ENCODE measurements at regions not wholly inside any gene's neighbourhood (a gene's known extent, or its start where the extent isn't known, plus 50 kb on each side); places are given as distances from the start of the nearest gene placed in this dataset.

DNA sequence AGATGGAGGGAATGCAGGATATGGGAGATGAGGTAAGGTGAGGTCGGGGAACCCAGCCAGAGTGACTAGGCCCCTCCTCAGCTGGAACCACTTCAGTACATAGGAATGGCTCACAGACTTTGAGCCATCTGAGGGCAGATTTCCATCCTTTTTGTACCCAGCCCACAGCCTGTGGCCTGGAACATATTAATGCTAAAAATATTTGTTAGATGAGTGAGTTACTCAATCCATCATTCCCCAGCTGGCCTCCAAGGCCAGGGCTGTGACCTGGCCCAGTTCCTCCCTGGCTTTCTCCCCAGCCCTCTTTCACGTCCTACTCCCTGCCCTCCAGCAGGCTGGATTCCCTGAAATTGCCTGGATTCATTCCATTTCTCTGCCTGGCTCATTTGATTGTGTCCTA, 57.2 kb upstream of the PRDM11 start:
- ChIA-PET CTCF (ENCODE audit: low intra/inter-chr PET ratio, low total read pairs) (no interaction called here), POLR2A (no interaction called here)
- 9% methylated on average over 2 of the region's 2 CpGs for WGBS (ENCODE audit: low lambda C conversion rate)
- ATAC-seq = no peak
- Histone ChIP-seq H3K27me3 (ENCODE audit: control insufficient read depth in 1 of 2, insufficient read depth in 2 of 2, low read length in 2 of 2) (peaks cover 0 to 21% of the 10 kb centered on the region in 2 experiments; a peak in 2 of 5 replicates), H3K79me2 (ENCODE audit: insufficient read depth, low read length) (no peaks in the 10 kb centered on the region), H2AFZ (ENCODE audit: low read length) (no peak overlapping the region), H3K36me3 (replicated peaks in 1 of 2; ENCODE audit: control insufficient read depth in 1 of 2, insufficient read depth in 2 of 2, low read length in 2 of 2) (no peaks in the 10 kb centered on the region), H3K9me3 (ENCODE audit: low read length) (no peaks in the 10 kb centered on the region), H3K4me3 (replicated peaks in 1 of 3; ENCODE audit: insufficient read depth in 1 of 3, low read depth in 2 of 3, low read length in 3 of 3) (no peak overlapping the region), H3K9ac (ENCODE audit: insufficient read depth, low read depth, low read length) (no peak overlapping the region), H3K4me1 (ENCODE audit: insufficient read depth, low read length) (no peaks in the 10 kb centered on the region), H3K27ac (ENCODE audit: extremely low read length, insufficient read depth, low read length) (no peak overlapping the region), H4K20me1 (ENCODE audit: insufficient read depth, low read length) (no peaks in the 10 kb centered on the region), H3K4me2 (ENCODE audit: low read depth, low read length) (no peak overlapping the region)
- no TSS peak for BruUV-seq (replicated peaks)
- in situ Hi-C loops (cut with HindIII; ENCODE audit: extremely low pct_ligation_motif_present, low pct_unique_long_range_greater_than_20kb) = no loop called here
- FAIRE-seq = no peak
- DNase-seq (ENCODE audit: low spot score) = no peak
- no peak for TF ChIP-seq YEATS2 (CRISPR knock-in tag; IDR thresholded peaks at IDR 0.05; ENCODE audit: borderline replicate concordance)
- TF ChIP-seq, protein P1, sequence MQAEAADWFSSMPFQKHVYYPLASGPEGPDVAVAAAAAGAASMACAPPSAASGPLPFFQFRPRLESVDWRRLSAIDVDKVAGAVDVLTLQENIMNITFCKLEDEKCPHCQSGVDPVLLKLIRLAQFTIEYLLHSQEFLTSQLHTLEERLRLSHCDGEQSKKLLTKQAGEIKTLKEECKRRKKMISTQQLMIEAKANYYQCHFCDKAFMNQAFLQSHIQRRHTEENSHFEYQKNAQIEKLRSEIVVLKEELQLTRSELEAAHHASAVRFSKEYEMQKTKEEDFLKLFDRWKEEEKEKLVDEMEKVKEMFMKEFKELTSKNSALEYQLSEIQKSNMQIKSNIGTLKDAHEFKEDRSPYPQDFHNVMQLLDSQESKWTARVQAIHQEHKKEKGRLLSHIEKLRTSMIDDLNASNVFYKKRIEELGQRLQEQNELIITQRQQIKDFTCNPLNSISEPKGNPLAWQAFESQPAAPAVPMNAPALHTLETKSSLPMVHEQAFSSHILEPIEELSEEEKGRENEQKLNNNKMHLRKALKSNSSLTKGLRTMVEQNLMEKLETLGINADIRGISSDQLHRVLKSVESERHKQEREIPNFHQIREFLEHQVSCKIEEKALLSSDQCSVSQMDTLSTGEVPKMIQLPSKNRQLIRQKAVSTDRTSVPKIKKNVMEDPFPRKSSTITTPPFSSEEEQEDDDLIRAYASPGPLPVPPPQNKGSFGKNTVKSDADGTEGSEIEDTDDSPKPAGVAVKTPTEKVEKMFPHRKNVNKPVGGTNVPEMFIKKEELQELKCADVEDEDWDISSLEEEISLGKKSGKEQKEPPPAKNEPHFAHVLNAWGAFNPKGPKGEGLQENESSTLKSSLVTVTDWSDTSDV (CRISPR knock-in tag; IDR thresholded peaks at IDR 0.05) = no peak
- no peak for TF ChIP-seq ZNF543 (CRISPR knock-in tag; IDR thresholded peaks at IDR 0.05)
- TF ChIP-seq MAFF (IDR thresholded peaks at IDR 0.05; ENCODE audit: low read depth, low read length) = no peak
- TF ChIP-seq, protein P2, sequence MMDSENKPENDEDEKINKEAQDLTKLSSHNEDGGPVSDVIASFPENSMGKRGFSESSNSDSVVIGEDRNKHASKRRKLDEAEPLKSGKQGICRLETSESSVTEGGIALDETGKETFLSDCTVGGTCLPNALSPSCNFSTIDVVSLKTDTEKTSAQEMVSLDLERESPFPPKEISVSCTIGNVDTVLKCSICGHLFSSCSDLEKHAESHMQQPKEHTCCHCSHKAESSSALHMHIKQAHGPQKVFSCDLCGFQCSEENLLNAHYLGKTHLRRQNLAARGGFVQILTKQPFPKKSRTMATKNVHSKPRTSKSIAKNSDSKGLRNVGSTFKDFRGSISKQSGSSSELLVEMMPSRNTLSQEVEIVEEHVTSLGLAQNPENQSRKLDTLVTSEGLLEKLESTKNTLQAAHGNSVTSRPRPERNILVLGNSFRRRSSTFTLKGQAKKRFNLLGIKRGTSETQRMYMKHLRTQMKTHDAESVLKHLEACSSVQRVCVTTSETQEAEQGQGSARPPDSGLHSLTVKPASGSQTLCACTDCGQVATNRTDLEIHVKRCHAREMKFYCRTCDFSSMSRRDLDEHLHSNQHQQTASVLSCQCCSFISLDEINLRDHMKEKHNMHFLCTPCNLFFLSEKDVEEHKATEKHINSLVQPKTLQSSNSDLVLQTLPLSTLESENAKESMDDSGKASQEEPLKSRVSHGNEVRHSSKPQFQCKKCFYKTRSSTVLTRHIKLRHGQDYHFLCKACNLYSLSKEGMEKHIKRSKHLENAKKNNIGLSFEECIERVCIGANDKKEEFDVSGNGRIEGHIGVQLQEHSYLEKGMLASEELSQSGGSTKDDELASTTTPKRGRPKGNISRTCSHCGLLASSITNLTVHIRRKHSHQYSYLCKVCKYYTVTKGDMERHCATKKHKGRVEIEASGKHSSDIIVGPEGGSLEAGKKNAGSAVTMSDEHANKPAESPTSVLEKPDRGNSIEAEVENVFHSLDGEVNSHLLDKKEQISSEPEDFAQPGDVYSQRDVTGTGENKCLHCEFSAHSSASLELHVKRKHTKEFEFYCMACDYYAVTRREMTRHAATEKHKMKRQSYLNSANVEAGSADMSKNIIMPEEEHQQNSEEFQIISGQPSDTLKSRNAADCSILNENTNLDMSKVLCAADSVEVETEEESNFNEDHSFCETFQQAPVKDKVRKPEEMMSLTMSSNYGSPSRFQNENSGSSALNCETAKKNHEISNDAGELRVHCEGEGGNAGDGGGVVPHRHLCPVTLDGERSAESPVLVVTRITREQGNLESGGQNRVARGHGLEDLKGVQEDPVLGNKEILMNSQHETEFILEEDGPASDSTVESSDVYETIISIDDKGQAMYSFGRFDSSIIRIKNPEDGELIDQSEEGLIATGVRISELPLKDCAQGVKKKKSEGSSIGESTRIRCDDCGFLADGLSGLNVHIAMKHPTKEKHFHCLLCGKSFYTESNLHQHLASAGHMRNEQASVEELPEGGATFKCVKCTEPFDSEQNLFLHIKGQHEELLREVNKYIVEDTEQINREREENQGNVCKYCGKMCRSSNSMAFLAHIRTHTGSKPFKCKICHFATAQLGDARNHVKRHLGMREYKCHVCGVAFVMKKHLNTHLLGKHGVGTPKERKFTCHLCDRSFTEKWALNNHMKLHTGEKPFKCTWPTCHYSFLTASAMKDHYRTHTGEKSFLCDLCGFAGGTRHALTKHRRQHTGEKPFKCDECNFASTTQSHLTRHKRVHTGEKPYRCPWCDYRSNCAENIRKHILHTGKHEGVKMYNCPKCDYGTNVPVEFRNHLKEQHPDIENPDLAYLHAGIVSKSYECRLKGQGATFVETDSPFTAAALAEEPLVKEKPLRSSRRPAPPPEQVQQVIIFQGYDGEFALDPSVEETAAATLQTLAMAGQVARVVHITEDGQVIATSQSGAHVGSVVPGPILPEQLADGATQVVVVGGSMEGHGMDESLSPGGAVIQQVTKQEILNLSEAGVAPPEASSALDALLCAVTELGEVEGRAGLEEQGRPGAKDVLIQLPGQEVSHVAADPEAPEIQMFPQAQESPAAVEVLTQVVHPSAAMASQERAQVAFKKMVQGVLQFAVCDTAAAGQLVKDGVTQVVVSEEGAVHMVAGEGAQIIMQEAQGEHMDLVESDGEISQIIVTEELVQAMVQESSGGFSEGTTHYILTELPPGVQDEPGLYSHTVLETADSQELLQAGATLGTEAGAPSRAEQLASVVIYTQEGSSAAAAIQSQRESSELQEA (CRISPR knock-in tag; IDR thresholded peaks at IDR 0.05; ENCODE audit: not compliant biosample characterization) = no peak
- intact Hi-C loops (cut with micrococcal nuclease; ENCODE audit: unreplicated experiment) = no loop called here
